Effector CD8-positive, alpha-beta T cell (primary cell): ENCODE measurements at regions not wholly inside any gene's neighbourhood (a gene's known extent, or its start where the extent isn't known, plus 50 kb on each side); places are given as distances from the start of the nearest gene placed in this dataset.
"Not testable (repeated sequence)": the region's sequence is repeated elsewhere in the genome, so short reads cannot be mapped to it uniquely, and the experiment has no call there.

ENCODE experiments used
- DNase-seq: peaks from one replicate; lab custom pipeline; 2025; lab: John Stamatoyannopoulos, UW

DNA sequence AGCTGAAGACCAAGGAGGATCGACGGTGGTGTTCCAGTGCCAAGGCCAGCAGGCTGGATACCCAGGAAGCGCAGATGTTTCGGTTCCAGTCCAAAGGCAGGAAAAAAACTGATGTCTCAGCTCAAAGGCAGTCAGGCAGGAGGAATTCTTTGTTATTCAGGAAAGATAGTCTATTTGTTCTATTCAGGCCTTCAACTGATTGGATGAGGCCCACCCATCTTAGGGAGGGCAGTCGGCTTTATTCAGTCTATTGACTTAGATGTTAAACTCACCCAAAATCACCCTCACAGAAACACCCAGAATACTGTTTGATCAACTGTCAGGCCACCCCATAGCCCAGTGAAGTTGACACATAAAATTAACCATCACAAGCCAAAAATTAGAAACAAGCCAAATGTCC is 63.9 kb upstream of the SMURF2 start:
- DNase-seq = not testable (repeated sequence)

DNA sequence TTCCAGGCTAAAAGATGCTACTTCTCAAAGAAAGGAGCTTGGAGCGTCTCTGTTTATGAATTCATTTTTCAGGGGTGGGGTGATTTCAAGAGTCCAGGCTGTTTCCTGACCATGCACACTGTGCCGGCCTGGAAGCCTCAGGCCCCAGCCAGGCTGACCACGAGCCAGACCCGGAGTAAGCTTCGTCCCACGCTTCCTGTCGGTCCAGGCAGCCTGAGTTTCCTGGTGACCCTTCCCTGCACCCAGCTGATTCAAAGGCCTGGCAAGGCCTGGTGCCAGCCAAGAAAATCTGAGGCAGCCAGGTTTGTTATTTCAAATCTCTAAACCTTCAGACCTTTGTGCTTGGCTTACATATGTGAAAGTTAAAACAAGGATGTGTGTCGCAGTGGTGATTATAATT is 62.1 kb upstream of the SMURF2 start:
- not testable (repeated sequence) for DNase-seq

DNA sequence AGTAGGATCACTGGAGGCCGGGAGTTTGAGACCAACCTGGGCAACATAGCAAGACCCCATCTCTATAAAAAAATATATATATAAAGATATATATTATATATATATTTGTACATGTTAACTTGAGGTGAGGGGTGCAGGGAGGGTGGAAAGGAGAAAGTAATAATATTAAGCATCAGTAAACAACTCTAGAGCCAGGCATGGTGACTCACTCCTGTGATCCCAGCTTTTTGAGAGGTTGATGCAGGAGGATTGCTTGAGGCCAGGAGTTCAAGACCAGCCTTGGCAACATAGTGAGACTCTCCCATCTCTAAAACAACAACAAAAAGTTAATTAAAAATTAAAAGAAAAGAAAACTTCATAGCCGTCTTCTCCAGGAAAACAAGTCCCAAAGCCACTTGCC is 61.7 kb upstream of the SMURF2 start:
- DNase-seq = no peak

DNA sequence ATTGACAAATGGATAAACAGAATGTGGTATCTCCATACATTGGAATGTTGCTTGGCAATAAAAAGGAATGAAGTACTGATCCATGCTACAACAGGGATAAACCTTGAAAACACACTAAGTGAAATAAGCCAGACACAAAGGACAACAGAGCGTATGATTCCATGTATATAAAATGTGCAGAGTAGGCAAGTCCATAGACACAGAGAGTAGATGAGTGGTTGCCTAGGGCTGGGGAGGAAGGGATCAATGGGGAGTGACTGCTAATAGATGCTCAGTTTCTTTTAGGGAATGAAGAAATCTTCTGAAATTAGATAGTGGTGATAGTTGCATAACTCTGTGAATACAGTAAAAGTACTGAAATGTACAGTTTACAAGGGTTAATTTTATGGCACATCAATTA is 59.4 kb upstream of the SMURF2 start:
- not testable (repeated sequence) for DNase-seq

DNA sequence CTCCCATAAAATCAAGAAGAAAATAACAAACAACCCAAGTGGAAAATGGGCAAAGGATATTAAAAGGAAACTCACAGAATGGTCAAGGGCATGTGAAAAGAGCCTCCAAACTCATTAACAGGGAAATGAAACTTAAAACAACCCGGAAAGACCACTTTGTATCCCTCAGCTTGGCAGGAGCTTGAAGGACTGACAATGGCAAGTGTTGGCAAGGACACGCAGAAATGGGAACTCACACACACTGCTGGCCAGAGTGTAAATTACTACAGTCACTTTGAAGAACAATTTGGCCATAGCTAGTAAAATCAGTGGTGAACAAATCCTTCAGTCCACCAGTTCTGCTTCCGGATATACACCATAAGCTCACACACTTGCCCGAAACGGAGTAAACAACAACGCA is 58.1 kb upstream of the SMURF2 start:
- DNase-seq = not testable (repeated sequence)

DNA sequence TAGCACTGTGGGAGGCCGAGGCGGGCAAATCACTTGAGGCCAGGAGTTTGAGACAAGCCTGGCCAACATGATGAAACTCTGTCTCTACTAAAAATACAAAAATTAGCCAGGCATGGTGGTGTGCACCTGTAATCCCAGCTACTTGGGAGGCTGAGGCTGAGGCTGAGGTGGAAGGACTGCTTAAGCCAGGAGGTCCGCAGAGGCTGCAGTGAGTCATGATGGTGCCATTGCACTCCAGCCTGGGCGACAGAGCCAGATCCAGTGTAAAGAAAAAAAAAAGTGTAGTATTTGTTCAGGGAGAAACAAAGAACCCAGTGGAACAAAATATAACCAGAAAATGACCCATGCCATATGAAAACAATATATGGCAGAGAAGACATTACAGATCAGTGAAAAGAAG is 57.4 kb upstream of the SMURF2 start:
- DNase-seq = not testable (repeated sequence)

DNA sequence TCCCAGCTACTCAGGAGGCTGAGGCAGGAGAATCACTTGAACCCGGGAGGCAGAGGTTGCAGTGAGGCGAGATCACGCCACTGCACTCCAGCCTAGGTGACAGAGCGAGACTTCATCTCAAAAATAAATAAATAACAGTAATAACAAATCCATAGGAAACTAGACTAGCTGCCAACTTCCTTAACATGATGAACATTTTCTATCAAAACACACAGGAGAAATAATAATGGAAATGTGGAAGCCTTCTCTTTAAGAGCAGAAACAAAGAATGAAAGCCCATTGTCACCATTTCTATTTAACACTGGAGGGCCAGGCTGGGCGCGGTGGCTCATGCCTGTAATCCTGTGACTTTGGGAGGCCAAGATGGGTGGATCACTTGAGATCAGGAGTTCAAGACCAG is 56.7 kb upstream of the SMURF2 start:
- DNase-seq = not testable (repeated sequence)

DNA sequence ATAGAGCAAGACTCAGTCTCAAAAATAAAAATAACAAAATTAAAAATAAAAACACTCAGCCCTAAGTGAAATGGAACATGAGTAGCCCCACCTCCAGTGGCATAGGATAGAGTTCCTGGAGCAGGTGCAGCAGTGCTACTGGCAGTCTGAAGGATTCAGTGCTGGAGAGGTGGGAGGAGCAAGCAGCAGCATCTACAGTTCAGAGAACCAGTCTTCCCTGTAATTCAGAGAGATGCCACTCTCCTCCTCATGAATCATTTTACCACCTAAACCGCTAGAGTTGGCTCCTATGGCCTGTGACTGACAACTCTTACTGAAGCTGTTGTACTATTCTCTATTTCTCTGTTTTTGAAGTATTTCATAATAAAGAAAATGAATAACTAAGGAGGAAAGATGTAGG is 56.0 kb upstream of the SMURF2 start:
- DNase-seq = no peak

DNA sequence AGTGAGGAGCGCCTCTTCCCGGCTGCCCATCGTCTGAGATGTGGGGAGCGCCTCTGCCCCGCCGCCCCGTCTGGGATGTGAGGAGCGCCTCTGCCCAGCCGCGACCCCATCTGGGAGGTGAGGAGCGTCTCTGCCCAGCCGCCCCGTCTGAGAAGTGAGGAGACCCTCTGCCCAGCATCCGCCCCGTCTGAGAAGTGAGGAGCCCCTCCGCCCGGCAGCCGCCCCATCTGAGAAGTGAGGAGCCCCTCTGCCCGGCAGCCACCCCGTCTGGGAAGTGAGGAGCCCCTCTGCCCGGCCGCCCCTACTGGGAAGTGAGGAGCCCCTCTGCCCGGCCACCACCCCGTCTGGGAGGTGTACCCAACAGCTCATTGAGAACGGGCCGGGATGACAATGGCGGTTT is 54.4 kb upstream of the SMURF2 start:
- not testable (repeated sequence) for DNase-seq

DNA sequence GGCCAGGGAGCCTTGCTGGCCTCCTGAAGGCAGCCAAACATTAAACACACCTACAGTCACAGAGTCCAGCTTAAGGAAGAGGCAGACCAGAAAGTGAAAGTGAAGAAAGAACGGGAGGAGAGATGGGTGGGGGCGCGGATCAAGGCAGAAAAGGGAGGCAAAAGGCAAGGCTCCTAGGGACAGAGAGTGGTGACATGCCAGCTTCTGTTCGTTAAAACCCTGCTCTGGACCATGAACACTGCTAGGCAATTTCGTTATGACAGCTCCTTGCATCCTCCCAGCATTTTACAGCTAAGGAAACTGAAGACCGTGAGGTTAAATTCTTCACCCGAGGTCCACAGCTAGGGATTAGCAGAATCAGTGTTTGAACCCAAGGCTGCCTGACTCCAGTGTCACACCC is 51.7 kb upstream of the SMURF2 start:
- not testable (repeated sequence) for DNase-seq

DNA sequence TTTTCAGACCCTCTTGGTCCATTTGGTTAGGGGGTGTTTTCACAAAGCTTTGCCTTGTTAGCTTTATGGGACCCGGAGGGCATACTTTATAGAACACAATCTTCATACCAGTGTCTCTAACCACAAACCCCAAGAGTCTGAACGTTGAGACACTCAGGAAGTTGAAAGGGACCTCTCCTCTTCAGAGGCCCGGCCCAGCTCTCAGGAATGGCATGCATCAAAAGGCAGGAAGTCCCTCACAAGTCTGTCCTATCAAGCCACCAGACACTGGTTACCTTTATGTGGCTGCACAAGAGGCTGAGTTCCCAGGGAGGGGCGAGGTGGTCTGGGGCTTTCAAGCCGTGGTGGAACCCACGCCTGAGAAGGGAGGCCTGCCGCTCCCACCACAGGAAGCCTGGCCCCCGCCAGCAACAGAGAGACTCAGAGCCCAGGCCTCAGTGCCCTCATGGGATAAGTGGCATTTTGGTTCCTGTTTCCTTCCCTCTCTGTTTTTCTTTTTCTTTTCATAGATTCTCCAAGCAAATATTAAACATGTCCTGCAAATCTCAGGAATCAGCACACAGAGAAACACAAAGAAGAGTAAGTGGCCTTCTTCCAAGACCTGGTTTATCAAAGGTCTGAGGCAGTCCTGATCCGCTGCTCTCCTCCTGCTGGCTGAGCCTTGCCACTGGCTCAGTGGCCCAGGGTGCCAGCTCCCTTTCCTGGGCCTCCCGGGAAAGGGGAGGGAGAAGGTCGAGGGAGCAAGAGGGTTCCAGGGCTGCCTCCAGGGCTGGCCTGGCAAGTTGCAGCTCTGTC is 50.6 kb upstream of the SMURF2 start:
- not testable (repeated sequence) for DNase-seq
